IPS DF 6.9 (cell line): ENCODE measurements at regions not wholly inside any gene's neighbourhood (a gene's known extent, or its start where the extent isn't known, plus 50 kb on each side); places are given as distances from the start of the nearest gene placed in this dataset.

ENCODE experiments used
- DNase-seq: peaks from one replicate; pipeline ENCODE4 v3.0.0-alpha.2; 2013; ENCODE audit warnings: low read depth, low spot score
- H3K27ac ChIP-seq: one replicate; pipeline ENCODE4 v1.5.1; 2013; ENCODE audit warnings: low read length, control low read depth
- H3K27me3 ChIP-seq: 2 replicates; pipeline ENCODE4 v1.6.1; 2013; ENCODE audit warnings: mild to moderate bottlenecking, low read length; ENCODE audit not compliant: control insufficient read depth, insufficient read depth
- H3K36me3 ChIP-seq: 2 replicates; pipeline ENCODE4 v1.6.1; 2013; ENCODE audit warnings: low read length; ENCODE audit not compliant: control insufficient read depth, insufficient read depth
- H3K4me1 ChIP-seq: 2 replicates; pipeline ENCODE4 v1.6.1; 2013; ENCODE audit warnings: low read length; ENCODE audit not compliant: control insufficient read depth, insufficient read depth
- H3K4me3 ChIP-seq: 2 replicates; pipeline ENCODE4 v1.5.1; 2013; ENCODE audit warnings: mild to moderate bottlenecking, low read length
- H3K9me3 ChIP-seq: 2 replicates; pipeline ENCODE4 v1.6.1; 2013; ENCODE audit warnings: low read length, inconsistent platforms; ENCODE audit not compliant: control insufficient read depth, insufficient read depth
- WGBS: extraction: QIAGEN DNeasy Blood & Tissue Kit; methylation state at CpG from one replicate; pipeline ENCODE4 v1.1.7; 2013; ENCODE audit warnings: mixed read lengths, missing lambda C conversion rate; ENCODE audit not compliant: insufficient read length, insufficient coverage; 5-methylcytosine and 5-hydroxymethylcytosine counted together

GRCh38 chr18:67875944-67876343, 359.4 kb upstream of the DSEL start:
- no peaks in the 10 kb centered on the region for H3K27me3 ChIP-seq
- no CpG with 5 or more reads among the region's 1 CpG for WGBS
- no peak for DNase-seq
- H3K27ac ChIP-seq: no peak overlapping the region
- H3K4me3 ChIP-seq: no peak overlapping the region
- no peaks in the 10 kb centered on the region; the same call in 1 of the 2 replicates for H3K4me1 ChIP-seq
- no peaks in the 10 kb centered on the region for H3K36me3 ChIP-seq
- H3K9me3 ChIP-seq: no peaks in the 10 kb centered on the region

GRCh38 chr18:67875060-67875459, 358.5 kb upstream of the DSEL start:
- H3K4me3 ChIP-seq: no peak overlapping the region
- H3K27me3 ChIP-seq: no peaks in the 10 kb centered on the region
- H3K9me3 ChIP-seq: no peaks in the 10 kb centered on the region
- H3K36me3 ChIP-seq: no peaks in the 10 kb centered on the region
- no peak for DNase-seq
- no peak overlapping the region for H3K27ac ChIP-seq
- WGBS: no CpG with 5 or more reads among the region's 1 CpG
- H3K4me1 ChIP-seq: no peaks in the 10 kb centered on the region; the same call in 1 of the 2 replicates

- no peak overlapping the region for H3K27ac ChIP-seq
- H3K9me3 ChIP-seq: no peaks in the 10 kb centered on the region
- H3K4me3 ChIP-seq: no peak overlapping the region
- H3K4me1 ChIP-seq: no peaks in the 10 kb centered on the region
- DNase-seq: no peak
- no peaks in the 10 kb centered on the region for H3K27me3 ChIP-seq
- WGBS: no CpG with 5 or more reads among the region's 4 CpGs
- H3K36me3 ChIP-seq: no peaks in the 10 kb centered on the region
These were observed 348.9 kb upstream of the DSEL start for GRCh38 chr18:67865400-67865799.

- DNase-seq: no peak
- H3K36me3 ChIP-seq: no peaks in the 10 kb centered on the region
- H3K27ac ChIP-seq: no peak overlapping the region
- WGBS: no CpG with 5 or more reads among the region's 2 CpGs
- no peaks in the 10 kb centered on the region for H3K4me1 ChIP-seq
- no peaks in the 10 kb centered on the region for H3K27me3 ChIP-seq
- no peaks in the 10 kb centered on the region for H3K9me3 ChIP-seq
- H3K4me3 ChIP-seq: no peak overlapping the region
These were observed 348.3 kb upstream of the DSEL start for GRCh38 chr18:67864677-67865340.

- no peak overlapping the region for H3K4me3 ChIP-seq
- H3K27ac ChIP-seq: no peak overlapping the region
- no peak for DNase-seq
- H3K4me1 ChIP-seq: no peaks in the 10 kb centered on the region
- WGBS: no CpG with 5 or more reads among the region's 1 CpG
- no peaks in the 10 kb centered on the region for H3K9me3 ChIP-seq
- no peaks in the 10 kb centered on the region for H3K36me3 ChIP-seq
- no peaks in the 10 kb centered on the region for H3K27me3 ChIP-seq
These were observed 345.5 kb upstream of the DSEL start for GRCh38 chr18:67862069-67862468.

- Histone ChIP-seq H3K27me3 (no peaks in the 10 kb centered on the region), H3K36me3 (no peaks in the 10 kb centered on the region), H3K27ac (no peak overlapping the region), H3K4me3 (no peak overlapping the region), H3K9me3 (no peaks in the 10 kb centered on the region), H3K4me1 (no peaks in the 10 kb centered on the region)
- DNase-seq: no peak
These were observed 337.8 kb upstream of the DSEL start for GRCh38 chr18:67854340-67854739.

- Histone ChIP-seq H3K27ac (no peak overlapping the region), H3K4me1 (no peaks in the 10 kb centered on the region), H3K4me3 (no peak overlapping the region), H3K27me3 (no peaks in the 10 kb centered on the region), H3K9me3 (no peaks in the 10 kb centered on the region), H3K36me3 (no peaks in the 10 kb centered on the region)
- DNase-seq: no peak
- no CpG with 5 or more reads among the region's 4 CpGs for WGBS
These were observed 330.0 kb upstream of the DSEL start for GRCh38 chr18:67846422-67847098.

- DNase-seq: no peak
- H3K4me1 ChIP-seq: no peaks in the 10 kb centered on the region
- H3K9me3 ChIP-seq: no peaks in the 10 kb centered on the region
- no peak overlapping the region for H3K27ac ChIP-seq
- no peaks in the 10 kb centered on the region for H3K27me3 ChIP-seq
- no peaks in the 10 kb centered on the region for H3K36me3 ChIP-seq
- no peak overlapping the region for H3K4me3 ChIP-seq
These were observed 328.5 kb upstream of the DSEL start for GRCh38 chr18:67845035-67845434.

- no peaks in the 10 kb centered on the region for H3K4me1 ChIP-seq
- no peaks in the 10 kb centered on the region for H3K36me3 ChIP-seq
- no peak overlapping the region for H3K27ac ChIP-seq
- H3K27me3 ChIP-seq: no peaks in the 10 kb centered on the region
- no peaks in the 10 kb centered on the region for H3K9me3 ChIP-seq
- DNase-seq: no peak
- H3K4me3 ChIP-seq: no peak overlapping the region
- WGBS: no CpG with 5 or more reads among the region's 5 CpGs
These were observed 323.9 kb upstream of the DSEL start for GRCh38 chr18:67840379-67840778.

GRCh38 chr18:67818432-67818831, 301.9 kb upstream of the DSEL start:
- WGBS: no CpG with 5 or more reads among the region's 2 CpGs
- Histone ChIP-seq H3K27ac (no peak overlapping the region), H3K4me1 (no peaks in the 10 kb centered on the region), H3K4me3 (no peak overlapping the region), H3K36me3 (no peaks in the 10 kb centered on the region), H3K9me3 (no peaks in the 10 kb centered on the region), H3K27me3 (no peaks in the 10 kb centered on the region)
- DNase-seq: no peak

- no peak for DNase-seq
- H3K9me3 ChIP-seq: no peaks in the 10 kb centered on the region
- H3K27me3 ChIP-seq: no peaks in the 10 kb centered on the region
- no peak overlapping the region for H3K27ac ChIP-seq
- no peak overlapping the region for H3K4me3 ChIP-seq
- H3K36me3 ChIP-seq: no peaks in the 10 kb centered on the region
- no CpG with 5 or more reads among the region's 1 CpG for WGBS
- H3K4me1 ChIP-seq: no peaks in the 10 kb centered on the region
These were observed 298.8 kb upstream of the DSEL start for GRCh38 chr18:67815280-67815679.
